AG09309 (cell line): ENCODE measurements at regions not wholly inside any gene's neighbourhood (a gene's known extent, or its start where the extent isn't known, plus 50 kb on each side); places are given as distances from the start of the nearest gene placed in this dataset.

Experiments used
- DNase-seq: peaks from one replicate; pipeline ENCODE4 v3.0.0-alpha.2; 2010; ENCODE audit warnings: low read depth
- H3K4me3 ChIP-seq: 2 replicates; pipeline ENCODE4 v1.5.1; 2011; ENCODE audit warnings: mild to moderate bottlenecking, low read depth, low read length, moderate library complexity; ENCODE audit not compliant: control insufficient read depth
- TF ChIP-seq, protein P1 (sequence below): IDR thresholded peaks from 2 replicates; pipeline ENCODE4 v1.5.1; 2011; ENCODE audit warnings: mild to moderate bottlenecking, low read depth, low read length, inconsistent platforms; ENCODE audit not compliant: insufficient read depth, control insufficient read depth; ENCODE audit errors: missing control alignments

DNA sequence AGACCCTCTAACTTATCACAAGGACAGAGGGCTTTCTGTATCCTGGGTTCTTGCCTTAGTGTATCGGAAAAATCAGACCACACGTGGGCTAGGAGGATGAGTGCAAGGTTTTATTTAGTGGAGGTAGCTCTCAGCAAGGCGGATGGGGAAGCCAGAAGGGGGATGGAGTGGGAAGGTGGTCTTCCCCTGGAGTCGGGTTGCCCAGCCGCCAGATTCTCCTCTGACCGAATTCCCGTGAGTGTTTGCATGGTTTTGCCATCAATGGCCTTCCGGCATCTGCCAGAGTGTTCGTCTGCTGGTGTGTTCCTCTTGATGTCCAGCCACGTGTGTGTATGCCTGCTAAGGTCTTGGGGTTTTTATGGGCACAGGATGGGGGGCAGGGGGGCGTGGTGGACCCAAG lies 1335.1 kb upstream of the SPRY2 start:
- H3K4me3 ChIP-seq = no peak overlapping the region
- TF ChIP-seq, protein P1, sequence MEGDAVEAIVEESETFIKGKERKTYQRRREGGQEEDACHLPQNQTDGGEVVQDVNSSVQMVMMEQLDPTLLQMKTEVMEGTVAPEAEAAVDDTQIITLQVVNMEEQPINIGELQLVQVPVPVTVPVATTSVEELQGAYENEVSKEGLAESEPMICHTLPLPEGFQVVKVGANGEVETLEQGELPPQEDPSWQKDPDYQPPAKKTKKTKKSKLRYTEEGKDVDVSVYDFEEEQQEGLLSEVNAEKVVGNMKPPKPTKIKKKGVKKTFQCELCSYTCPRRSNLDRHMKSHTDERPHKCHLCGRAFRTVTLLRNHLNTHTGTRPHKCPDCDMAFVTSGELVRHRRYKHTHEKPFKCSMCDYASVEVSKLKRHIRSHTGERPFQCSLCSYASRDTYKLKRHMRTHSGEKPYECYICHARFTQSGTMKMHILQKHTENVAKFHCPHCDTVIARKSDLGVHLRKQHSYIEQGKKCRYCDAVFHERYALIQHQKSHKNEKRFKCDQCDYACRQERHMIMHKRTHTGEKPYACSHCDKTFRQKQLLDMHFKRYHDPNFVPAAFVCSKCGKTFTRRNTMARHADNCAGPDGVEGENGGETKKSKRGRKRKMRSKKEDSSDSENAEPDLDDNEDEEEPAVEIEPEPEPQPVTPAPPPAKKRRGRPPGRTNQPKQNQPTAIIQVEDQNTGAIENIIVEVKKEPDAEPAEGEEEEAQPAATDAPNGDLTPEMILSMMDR = no peak
- DNase-seq = no peak

GRCh38 chr13:81671064-81671463 lies 1330.1 kb upstream of the SPRY2 start:
- TF ChIP-seq, protein P1 = no peak
- DNase-seq = no peak
- no peak overlapping the region for H3K4me3 ChIP-seq

DNA sequence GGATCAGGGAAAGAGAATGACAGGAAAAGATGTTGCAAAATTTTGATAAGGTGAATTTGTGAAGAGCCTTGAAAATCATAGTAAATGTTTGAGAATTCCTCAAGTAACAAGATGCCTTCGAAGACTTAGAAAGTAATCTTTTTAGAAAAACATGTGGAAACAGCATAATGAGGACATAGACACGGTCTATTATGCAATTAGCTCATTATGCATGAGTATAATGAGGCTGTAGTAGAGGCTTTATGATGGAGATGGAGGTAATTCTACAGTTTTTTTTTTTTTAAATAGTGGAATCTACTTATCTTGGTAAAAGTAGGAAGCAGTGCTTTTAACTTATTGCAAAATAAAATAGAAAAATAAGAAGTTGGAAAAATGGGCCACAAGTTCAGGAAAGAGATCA lies 1329.1 kb upstream of the SPRY2 start:
- DNase-seq = no peak
- H3K4me3 ChIP-seq = no peak overlapping the region
- TF ChIP-seq, protein P1 = no peak

DNA sequence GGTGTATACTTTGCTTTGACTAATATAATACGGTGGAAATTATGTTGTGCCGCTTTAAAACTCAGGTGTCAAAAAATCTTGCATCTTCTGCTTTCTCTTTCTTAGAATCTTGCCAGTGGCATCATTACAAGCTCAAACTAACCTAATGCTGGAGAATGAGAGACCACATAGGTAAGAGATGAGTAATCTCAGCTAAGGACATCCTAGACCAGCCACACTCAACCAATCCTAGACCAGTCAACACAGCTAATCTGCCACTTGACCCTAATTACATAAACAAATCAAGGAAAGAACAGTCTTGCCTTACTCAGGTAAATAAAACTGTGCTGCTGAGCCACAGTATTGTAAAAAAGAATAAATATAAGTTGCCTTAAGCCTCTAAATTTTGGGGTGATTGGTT lies 1323.9 kb upstream of the SPRY2 start:
- DNase-seq = no peak
- no peak overlapping the region for H3K4me3 ChIP-seq
- TF ChIP-seq, protein P1 = no peak

- no peak for DNase-seq
- TF ChIP-seq, protein P1 = no peak
- H3K4me3 ChIP-seq = no peak overlapping the region
Observed at GRCh38 chr13:81659984-81660383, 1319.1 kb upstream of the SPRY2 start.

DNA sequence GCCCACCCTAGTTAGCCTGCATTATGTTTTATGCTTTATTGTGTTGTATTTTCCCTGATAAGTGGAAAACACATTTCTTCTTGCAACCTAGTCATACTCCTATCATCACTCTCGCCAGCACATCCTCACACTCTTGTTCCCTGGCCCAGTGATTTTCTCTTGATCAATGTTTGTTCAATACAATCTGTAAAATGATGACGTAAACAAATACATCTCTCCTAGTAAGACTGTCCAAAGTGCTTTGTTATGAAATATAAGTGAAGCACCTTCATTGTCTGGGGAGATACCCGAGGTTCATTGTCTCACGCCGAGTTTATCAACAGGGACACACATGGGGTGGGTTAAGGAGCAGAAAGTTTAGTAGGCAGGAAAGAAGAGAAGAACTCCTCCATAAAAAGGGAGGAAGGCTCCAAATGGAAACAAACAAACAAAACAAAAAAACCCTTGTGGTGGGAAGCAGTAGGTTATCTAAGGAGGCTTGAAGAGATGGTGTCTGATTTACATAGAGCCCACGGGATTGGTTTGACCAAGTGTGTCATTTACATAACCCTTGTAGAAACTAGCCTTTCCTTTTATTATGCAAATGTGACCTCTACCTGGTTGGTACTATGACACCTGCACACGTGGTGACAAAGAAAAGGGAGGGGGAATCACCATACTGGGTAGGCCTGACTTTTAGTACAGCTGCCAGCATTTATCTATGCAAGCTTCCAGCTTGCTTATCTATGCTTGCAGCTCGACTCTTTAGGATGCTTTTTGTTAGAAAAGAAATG lies 1317.9 kb upstream of the SPRY2 start:
- DNase-seq = no peak
- H3K4me3 ChIP-seq = no peak overlapping the region
- TF ChIP-seq, protein P1 = no peak
